SU-DHL-6 (cell line): ENCODE measurements at regions not wholly inside any gene's neighbourhood (a gene's known extent, or its start where the extent isn't known, plus 50 kb on each side); places are given as distances from the start of the nearest gene placed in this dataset.

Experiments used
- H2AFZ ChIP-seq: fragments of 200-600 bp; sonication (generic); 2 replicates; pipeline ENCODE4 v1.6.1; 2014; ENCODE audit warnings: low read depth, mild to moderate bottlenecking, moderate library complexity, mixed read lengths, antibody characterized with exemption, low read length; ENCODE audit not compliant: severe bottlenecking
- H3F3A ChIP-seq: fragments of 200-600 bp; shearing (Covaris generic); 2 replicates; pipeline ENCODE4 v1.6.0; 2016; ENCODE audit warnings: antibody characterized with exemption, mild to moderate bottlenecking; ENCODE audit not compliant: insufficient read depth
- H3K27ac ChIP-seq: fragments of 200-600 bp; sonication (generic); 2 replicates; pipeline ENCODE4 v1.5.1; 2016; ENCODE audit warnings: low read depth, mild to moderate bottlenecking, low read length, moderate library complexity, mixed read lengths
- H3K27me3 ChIP-seq: fragments of 200-600 bp; sonication (generic), shearing (Covaris generic); 2 replicates; pipeline ENCODE4 v1.6.0; 2014; ENCODE audit warnings: mild to moderate bottlenecking, low read length
- H3K36me3 ChIP-seq: fragments of 200-600 bp; sonication (generic); 2 replicates; pipeline ENCODE4 v1.6.1; 2014; ENCODE audit warnings: mild to moderate bottlenecking, low read length, mixed read lengths
- H3K4me2 ChIP-seq: fragments of 300-600, 200-600 bp; shearing (Covaris generic), sonication (generic); 2 replicates; pipeline ENCODE4 v1.6.0; 2014; ENCODE audit warnings: low read length, low read depth, mild to moderate bottlenecking; ENCODE audit not compliant: poor library complexity, severe bottlenecking
- H3K4me3 ChIP-seq: fragments of 200-600 bp; sonication (generic); 2 replicates; pipeline ENCODE4 v1.5.1; 2014; ENCODE audit warnings: antibody characterized with exemption, low read length, mild to moderate bottlenecking, mixed read lengths; ENCODE audit not compliant: insufficient read depth, poor library complexity, severe bottlenecking
- H3K79me2 ChIP-seq: fragments of 200-600 bp; sonication (generic); 2 replicates; pipeline ENCODE4 v1.6.1; 2014; ENCODE audit warnings: mild to moderate bottlenecking, low read length, moderate library complexity; ENCODE audit not compliant: insufficient read depth
- H3K9ac ChIP-seq: fragments of 200-600 bp; sonication (generic); 2 replicates; pipeline ENCODE4 v1.7.0; 2014; ENCODE audit warnings: mild to moderate bottlenecking, low read length
- H3K9me2 ChIP-seq: fragments of 200-600 bp; sonication (generic); replicated peaks from 2 replicates; pipeline ENCODE4 v1.6.1; 2014; ENCODE audit warnings: low read length; ENCODE audit not compliant: insufficient read depth
- H3K9me3 ChIP-seq: fragments of 200-600 bp; sonication (generic); 2 replicates; pipeline ENCODE4 v1.6.1; 2014; ENCODE audit warnings: low read length, mixed read lengths; ENCODE audit not compliant: insufficient read depth
- H4K20me1 ChIP-seq: fragments of 200-600 bp; sonication (generic); 2 replicates; pipeline ENCODE4 v1.6.1; 2014; ENCODE audit warnings: low read depth, mild to moderate bottlenecking, antibody characterized with exemption, low read length, moderate library complexity, mixed read lengths
- EZH2phosphoT487 ChIP-seq: fragments of 200-600 bp; sonication (generic), shearing (Covaris generic); conservative IDR thresholded peaks from 2 replicates; pipeline ENCODE4 v1.6.1; 2018; ENCODE audit warnings: mild to moderate bottlenecking, antibody characterized with exemption, low read length, moderate library complexity, mixed read lengths
- TF ChIP-seq, protein P1 (sequence below): fragments of 200-600 bp; sonication (generic); IDR thresholded peaks from one replicate; pipeline ENCODE4 v1.5.1; 2017; ENCODE audit warnings: antibody characterized with exemption, mild to moderate bottlenecking, low read length, moderate library complexity; ENCODE audit not compliant: insufficient read depth, poor library complexity, severe bottlenecking

- TF ChIP-seq EZH2phosphoT487, result no peak
- TF ChIP-seq, protein P1, sequence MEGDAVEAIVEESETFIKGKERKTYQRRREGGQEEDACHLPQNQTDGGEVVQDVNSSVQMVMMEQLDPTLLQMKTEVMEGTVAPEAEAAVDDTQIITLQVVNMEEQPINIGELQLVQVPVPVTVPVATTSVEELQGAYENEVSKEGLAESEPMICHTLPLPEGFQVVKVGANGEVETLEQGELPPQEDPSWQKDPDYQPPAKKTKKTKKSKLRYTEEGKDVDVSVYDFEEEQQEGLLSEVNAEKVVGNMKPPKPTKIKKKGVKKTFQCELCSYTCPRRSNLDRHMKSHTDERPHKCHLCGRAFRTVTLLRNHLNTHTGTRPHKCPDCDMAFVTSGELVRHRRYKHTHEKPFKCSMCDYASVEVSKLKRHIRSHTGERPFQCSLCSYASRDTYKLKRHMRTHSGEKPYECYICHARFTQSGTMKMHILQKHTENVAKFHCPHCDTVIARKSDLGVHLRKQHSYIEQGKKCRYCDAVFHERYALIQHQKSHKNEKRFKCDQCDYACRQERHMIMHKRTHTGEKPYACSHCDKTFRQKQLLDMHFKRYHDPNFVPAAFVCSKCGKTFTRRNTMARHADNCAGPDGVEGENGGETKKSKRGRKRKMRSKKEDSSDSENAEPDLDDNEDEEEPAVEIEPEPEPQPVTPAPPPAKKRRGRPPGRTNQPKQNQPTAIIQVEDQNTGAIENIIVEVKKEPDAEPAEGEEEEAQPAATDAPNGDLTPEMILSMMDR, result no peak
- Histone ChIP-seq H3K9me3 (no peaks in the 10 kb centered on the region), H3K9ac (no peak overlapping the region)
These were observed 78.1 kb upstream of the JAK1 start for GRCh38 chr1:65044411-65044810.

GRCh38 chr1:65045022-65045817 is 78.9 kb upstream of the JAK1 start:
- Histone ChIP-seq H3K4me3 (no peak overlapping the region), H3K36me3 (no peaks in the 10 kb centered on the region), H3K9ac (no peak overlapping the region), H3K9me3 (no peaks in the 10 kb centered on the region), H3F3A (no peaks in the 10 kb centered on the region), H4K20me1 (no peaks in the 10 kb centered on the region), H2AFZ (no peak overlapping the region), H3K79me2 (no peaks in the 10 kb centered on the region), H3K9me2 (no peaks in the 10 kb centered on the region), H3K27ac (no peak overlapping the region), H3K4me2 (no peak overlapping the region), H3K27me3 (no peaks in the 10 kb centered on the region; the same call in 1 of the 2 replicates)
- TF ChIP-seq, protein P1, result no peak
- TF ChIP-seq EZH2phosphoT487, result no peak

More at GRCh38 chr1:65044411-65044810, 78.1 kb upstream of the JAK1 start:
- H3F3A ChIP-seq, result no peaks in the 10 kb centered on the region
- no peaks in the 10 kb centered on the region; the same call in 1 of the 2 replicates for H3K27me3 ChIP-seq
- no peaks in the 10 kb centered on the region for H3K9me2 ChIP-seq
- H3K36me3 ChIP-seq, result no peaks in the 10 kb centered on the region
- H3K4me2 ChIP-seq, result no peak overlapping the region
- H2AFZ ChIP-seq, result no peak overlapping the region
- H3K27ac ChIP-seq, result no peak overlapping the region
- H3K4me3 ChIP-seq, result no peak overlapping the region
- H3K79me2 ChIP-seq, result no peaks in the 10 kb centered on the region
- H4K20me1 ChIP-seq, result no peaks in the 10 kb centered on the region

DNA sequence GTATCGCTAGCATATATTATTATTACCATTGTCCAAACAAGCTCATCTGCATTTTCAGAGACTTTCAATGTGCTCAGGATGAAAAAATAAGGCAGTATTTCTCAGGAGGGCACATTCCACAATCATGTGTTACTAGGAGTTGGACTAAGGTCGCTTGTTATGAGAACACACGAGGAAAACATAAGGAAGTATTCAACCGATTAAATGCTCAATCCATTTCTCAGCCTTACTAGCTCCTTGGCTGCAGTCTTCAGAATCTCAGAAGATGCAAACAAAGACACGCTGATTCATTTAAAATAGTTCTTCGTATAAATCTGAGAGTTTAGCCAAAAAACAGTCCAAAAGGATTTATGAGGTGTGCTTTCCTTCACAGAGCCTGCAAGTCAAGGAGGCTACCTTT is 82.0 kb upstream of the JAK1 start:
- Histone ChIP-seq H3K9me3 (no peaks in the 10 kb centered on the region), H3K9me2 (no peaks in the 10 kb centered on the region), H3K4me2 (no peak overlapping the region), H4K20me1 (no peaks in the 10 kb centered on the region), H3K4me3 (no peak overlapping the region), H2AFZ (no peak overlapping the region), H3K27me3 (no peaks in the 10 kb centered on the region; the same call in 1 of the 2 replicates), H3K36me3 (no peaks in the 10 kb centered on the region), H3F3A (no peaks in the 10 kb centered on the region), H3K27ac (no peak overlapping the region), H3K79me2 (no peaks in the 10 kb centered on the region), H3K9ac (no peak overlapping the region)
- no peak for TF ChIP-seq EZH2phosphoT487
- TF ChIP-seq, protein P1, result no peak
